Muscle of arm (tissue), 1 donor: ENCODE measurements at regions not wholly inside any gene's neighbourhood (a gene's known extent, or its start where the extent isn't known, plus 50 kb on each side); places are given as distances from the start of the nearest gene placed in this dataset.
A peak's percentile ranks its signal among the peaks of the same experiment; 100 is the strongest.
"Not testable (repeated sequence)": the region's sequence is repeated elsewhere in the genome, so short reads cannot be mapped to it uniquely, and the experiment has no call there.

Source experiments
- DNase-seq: peaks from one replicate; pipeline ENCODE4 v3.0.0-alpha.2; 2013

GRCh38 chr10:52479567-52479966 lies 165.5 kb downstream of the DKK1 start:
- no peak for DNase-seq

- DNase-seq = no peak
Measured at GRCh38 chr10:52481986-52482555, 168.0 kb downstream of the DKK1 start.

- no peak for DNase-seq
Measured at GRCh38 chr10:52483587-52483986, 169.5 kb downstream of the DKK1 start.

- DNase-seq = no peak
Measured at GRCh38 chr10:52484206-52485065, 170.4 kb downstream of the DKK1 start.

GRCh38 chr10:52485462-52485861 lies 171.4 kb downstream of the DKK1 start:
- DNase-seq = no peak

- DNase-seq = no peak
Measured at GRCh38 chr10:52486840-52487611, 172.9 kb downstream of the DKK1 start.

- DNase-seq = peak; percentile 42
Measured at GRCh38 chr10:52488606-52489485, 174.8 kb downstream of the DKK1 start.

- no peak for DNase-seq
Measured at GRCh38 chr10:52491246-52491995, 177.3 kb downstream of the DKK1 start.

GRCh38 chr10:52499281-52499680 lies 185.2 kb downstream of the DKK1 start:
- DNase-seq = no peak

- no peak for DNase-seq
Measured at GRCh38 chr10:52500476-52500875, 186.4 kb downstream of the DKK1 start.

GRCh38 chr10:52502237-52502636 lies 188.2 kb downstream of the DKK1 start:
- no peak for DNase-seq

- not testable (repeated sequence) for DNase-seq
Measured at GRCh38 chr10:52505341-52505740, 191.3 kb downstream of the DKK1 start.

- no peak for DNase-seq
Measured at GRCh38 chr10:52514481-52514880, 200.4 kb downstream of the DKK1 start.

GRCh38 chr10:52517012-52517411 lies 202.9 kb downstream of the DKK1 start:
- DNase-seq = no peak

GRCh38 chr10:52523696-52524095 lies 209.6 kb downstream of the DKK1 start:
- no peak for DNase-seq

- DNase-seq = no peak
Measured at GRCh38 chr10:52525761-52526160, 211.7 kb downstream of the DKK1 start.

- no peak for DNase-seq
Measured at GRCh38 chr10:52526251-52526823, 212.3 kb downstream of the DKK1 start.

- DNase-seq = no peak
Measured at GRCh38 chr10:52532650-52533290, 218.7 kb downstream of the DKK1 start.

GRCh38 chr10:52533986-52534385 lies 219.9 kb downstream of the DKK1 start:
- DNase-seq = no peak

- no peak for DNase-seq
Measured at GRCh38 chr10:52539463-52539862, 225.4 kb downstream of the DKK1 start.
